GM23338 (cell line): ENCODE measurements at regions not wholly inside any gene's neighbourhood (a gene's known extent, or its start where the extent isn't known, plus 50 kb on each side); places are given as distances from the start of the nearest gene placed in this dataset.

Experiments
- CTCF ChIP-seq, 2 experiments: fragments of 200-600 bp in 1 of 2; sonication (generic) in 1 of 2; conservative IDR thresholded peaks; 2 replicates each; pipeline versions ENCODE4 v1.5.1 to v1.6.1; 2016 to 2017; ENCODE audit warnings: antibody characterized with exemption in 2 of 2, low read depth in 2 of 2, mild to moderate bottlenecking in 2 of 2, moderate library complexity in 1 of 2
- EZH2phosphoT487 ChIP-seq: fragments of 200-600 bp; sonication (generic); IDR thresholded peaks from one replicate; pipeline ENCODE4 v1.8.1; 2018; ENCODE audit warnings: antibody characterized with exemption; ENCODE audit not compliant: unreplicated experiment
- POLR2AphosphoS5 ChIP-seq: IDR thresholded peaks from 2 replicates; pipeline ENCODE4 v1.6.1; 2016; ENCODE audit warnings: antibody characterized with exemption, low read depth
- REST ChIP-seq: IDR thresholded peaks from one replicate; pipeline ENCODE4 v1.6.1; 2018; ENCODE audit warnings: antibody characterized with exemption; ENCODE audit not compliant: unreplicated experiment
- TF ChIP-seq, protein P1 (sequence below): IDR thresholded peaks from 2 replicates; pipeline ENCODE4 v1.6.1; 2016; ENCODE audit warnings: antibody characterized with exemption

DNA sequence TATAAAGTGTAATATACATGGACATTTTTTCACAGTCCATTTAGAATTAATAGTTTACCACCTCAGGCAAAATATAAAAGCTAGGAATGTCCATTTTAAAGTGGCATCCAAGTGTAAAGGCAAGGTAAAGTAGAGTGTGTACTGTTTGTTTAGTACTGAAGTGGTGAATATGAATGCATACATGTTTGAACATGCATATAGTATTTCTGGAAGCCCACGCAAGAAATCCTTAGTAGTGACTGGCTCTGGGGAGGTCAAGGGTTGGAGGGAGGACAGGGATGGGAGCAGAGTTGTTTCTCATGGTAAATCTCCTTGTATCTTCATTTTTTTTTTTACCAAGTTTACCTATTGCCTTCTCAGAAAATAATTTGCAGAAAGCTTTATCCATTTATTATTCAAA lies 129.2 kb downstream of the UNC5CL start:
- TF ChIP-seq CTCF (conservative IDR thresholded peaks at IDR 0.05; ENCODE audit: low read depth in 2 of 2) (no peak), EZH2phosphoT487 (no peak), POLR2AphosphoS5 (no peak), REST (no peak)
- TF ChIP-seq, protein P1, sequence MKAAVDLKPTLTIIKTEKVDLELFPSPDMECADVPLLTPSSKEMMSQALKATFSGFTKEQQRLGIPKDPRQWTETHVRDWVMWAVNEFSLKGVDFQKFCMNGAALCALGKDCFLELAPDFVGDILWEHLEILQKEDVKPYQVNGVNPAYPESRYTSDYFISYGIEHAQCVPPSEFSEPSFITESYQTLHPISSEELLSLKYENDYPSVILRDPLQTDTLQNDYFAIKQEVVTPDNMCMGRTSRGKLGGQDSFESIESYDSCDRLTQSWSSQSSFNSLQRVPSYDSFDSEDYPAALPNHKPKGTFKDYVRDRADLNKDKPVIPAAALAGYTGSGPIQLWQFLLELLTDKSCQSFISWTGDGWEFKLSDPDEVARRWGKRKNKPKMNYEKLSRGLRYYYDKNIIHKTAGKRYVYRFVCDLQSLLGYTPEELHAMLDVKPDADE, result no peak
